OCI-LY3 (cell line): ENCODE measurements at regions not wholly inside any gene's neighbourhood (a gene's known extent, or its start where the extent isn't known, plus 50 kb on each side); places are given as distances from the start of the nearest gene placed in this dataset.

Experiments
- CTCF ChIP-seq: fragments of 200-600, 300-600 bp; sonication (generic); IDR thresholded peaks from 2 replicates; pipeline ENCODE4 v1.5.1; 2014; ENCODE audit warnings: antibody characterized with exemption, low read length, low read depth
- EZH2phosphoT487 ChIP-seq: fragments of 200-600 bp; shearing (Covaris generic); IDR thresholded peaks from 2 replicates; pipeline ENCODE4 v1.6.1; 2018; ENCODE audit warnings: antibody characterized with exemption, mixed run types, low read depth

DNA sequence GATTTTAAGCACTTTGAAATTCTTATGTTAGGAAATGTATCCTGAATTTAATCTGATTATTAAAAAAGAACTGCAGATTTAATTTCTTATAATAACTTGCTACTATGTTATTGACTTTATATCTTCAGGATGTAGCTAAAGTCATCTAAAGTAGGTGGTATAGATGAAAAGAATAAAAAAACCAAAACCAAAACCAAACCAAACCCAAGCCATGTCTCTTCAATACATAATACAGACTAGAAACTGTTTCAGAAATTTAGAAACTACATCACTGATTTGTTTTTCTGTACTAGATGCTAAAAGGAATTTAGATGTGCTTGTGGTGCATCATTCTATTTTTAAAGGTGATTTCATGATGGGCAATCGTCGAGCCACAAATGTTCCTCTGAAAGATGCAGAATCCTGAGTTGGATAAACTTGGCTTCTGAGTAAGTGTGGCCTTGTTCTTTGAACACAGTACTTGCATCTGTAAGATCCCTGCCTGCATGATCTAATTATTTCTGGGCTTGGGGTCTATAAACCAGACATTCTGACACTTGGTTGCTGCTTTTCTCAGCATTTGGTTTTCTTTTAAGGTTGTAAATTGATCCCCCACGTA is 287.1 kb upstream of the SUCLG2 start:
- TF ChIP-seq CTCF, result no peak
- no peak for TF ChIP-seq EZH2phosphoT487
